ENCODE measurements at regions not wholly inside any gene's neighbourhood (a gene's known extent, or its start where the extent isn't known, plus 50 kb on each side); places are given as distances from the start of the nearest gene placed in this dataset.

- Mint-ChIP-seq H3K36me3 (peaks cover 0 to 2% (median 0%) of the 10 kb centered on the region in 3 donors), H3K4me3 (no peak overlapping the region)
Observed at GRCh38 chr22:48603621-48604320, 1223.9 kb downstream of the BRD1 start.

GRCh38 chr22:48602805-48603518 lies 1224.7 kb downstream of the BRD1 start:
- H3K9me3 Mint-ChIP-seq = peaks cover 0 to 8% (median 3%) of the 10 kb centered on the region in 5 donors
- ChIA-PET CTCF (no interaction called here), POLR2A (no interaction called here)
- no peaks in the 10 kb centered on the region for H3K36me3 ChIP-seq (ENCODE audit: insufficient read depth, low read length)
- no peaks in the 10 kb centered on the region for H3K4me1 Mint-ChIP-seq
- H3K9me3 ChIP-seq (ENCODE audit: low read length) = no peaks in the 10 kb centered on the region
- no peak overlapping the region for H3K27ac Mint-ChIP-seq
- peaks cover 0 to 1% of the 10 kb centered on the region in 2 donors for H3K27me3 Mint-ChIP-seq
- H3K36me3 Mint-ChIP-seq = peaks cover 0 to 2% (median 0%) of the 10 kb centered on the region in 3 donors
- no peaks in the 10 kb centered on the region for H3K27me3 ChIP-seq (ENCODE audit: insufficient read depth, low read length, poor library complexity, severe bottlenecking)
- no peak overlapping the region for H3K4me3 ChIP-seq (ENCODE audit: low read length)
- no peak overlapping the region for H3K27ac ChIP-seq (ENCODE audit: low read depth, low read length)
- no peaks in the 10 kb centered on the region for H3K4me1 ChIP-seq (ENCODE audit: insufficient read depth, low read length)
- no peak for DNase-seq
- no peak overlapping the region for H3K4me3 Mint-ChIP-seq

More at GRCh38 chr22:48603621-48604320, 1223.9 kb downstream of the BRD1 start:
- no peak overlapping the region for H3K4me3 ChIP-seq (ENCODE audit: low read length)
- Mint-ChIP-seq H3K9me3 (peaks cover 0 to 12% (median 3%) of the 10 kb centered on the region in 5 donors), H3K4me1 (no peaks in the 10 kb centered on the region), H3K27ac (no peak overlapping the region), H3K27me3 (peaks cover 0 to 3% of the 10 kb centered on the region in 2 donors)
- ChIA-PET CTCF (no interaction called here), POLR2A (no interaction called here)
- H3K27ac ChIP-seq (ENCODE audit: low read depth, low read length) = no peak overlapping the region
- DNase-seq = no peak
- H3K9me3 ChIP-seq (ENCODE audit: low read length) = no peaks in the 10 kb centered on the region
- no peaks in the 10 kb centered on the region for H3K36me3 ChIP-seq (ENCODE audit: insufficient read depth, low read length)
- H3K27me3 ChIP-seq (ENCODE audit: insufficient read depth, low read length, poor library complexity, severe bottlenecking) = no peaks in the 10 kb centered on the region
- no peaks in the 10 kb centered on the region for H3K4me1 ChIP-seq (ENCODE audit: insufficient read depth, low read length)

- Histone ChIP-seq H3K36me3 (ENCODE audit: insufficient read depth, low read length) (no peaks in the 10 kb centered on the region), H3K27ac (ENCODE audit: low read depth, low read length) (no peak overlapping the region), H3K27me3 (ENCODE audit: insufficient read depth, low read length, poor library complexity, severe bottlenecking) (no peaks in the 10 kb centered on the region), H3K4me1 (ENCODE audit: insufficient read depth, low read length) (no peaks in the 10 kb centered on the region), H3K4me3 (ENCODE audit: low read length) (no peak overlapping the region), H3K9me3 (ENCODE audit: low read length) (no peaks in the 10 kb centered on the region)
- ChIA-PET POLR2A (no interaction called here), CTCF (no interaction called here)
- peaks cover 0 to 3% of the 10 kb centered on the region in 2 donors for H3K27me3 Mint-ChIP-seq
- no peak overlapping the region for H3K4me3 Mint-ChIP-seq
- DNase-seq = no peak
- no peak overlapping the region for H3K27ac Mint-ChIP-seq
- peaks cover 0 to 2% (median 0%) of the 10 kb centered on the region in 3 donors for H3K36me3 Mint-ChIP-seq
- no peaks in the 10 kb centered on the region for H3K4me1 Mint-ChIP-seq
- peaks cover 0 to 6% (median 2%) of the 10 kb centered on the region in 5 donors for H3K9me3 Mint-ChIP-seq
Observed at GRCh38 chr22:48600681-48601080, 1227.0 kb downstream of the BRD1 start.

- no peaks in the 10 kb centered on the region for H3K27me3 ChIP-seq (ENCODE audit: insufficient read depth, low read length, poor library complexity, severe bottlenecking)
- H3K9me3 Mint-ChIP-seq = peaks cover 0 to 3% (median 2%) of the 10 kb centered on the region in 5 donors
- no peak overlapping the region for H3K4me3 ChIP-seq (ENCODE audit: low read length)
- H3K36me3 Mint-ChIP-seq = peaks cover 0 to 1% (median 0%) of the 10 kb centered on the region in 3 donors
- no peak overlapping the region for H3K4me3 Mint-ChIP-seq
- no peaks in the 10 kb centered on the region for H3K36me3 ChIP-seq (ENCODE audit: insufficient read depth, low read length)
- H3K4me1 ChIP-seq (ENCODE audit: insufficient read depth, low read length) = no peaks in the 10 kb centered on the region
- CTCF ChIA-PET = no interaction called here
- H3K4me1 Mint-ChIP-seq = no peaks in the 10 kb centered on the region
- no peak overlapping the region for H3K27ac Mint-ChIP-seq
- POLR2A ChIA-PET = no interaction called here
- DNase-seq = no peak
- no peaks in the 10 kb centered on the region for H3K9me3 ChIP-seq (ENCODE audit: low read length)
- H3K27me3 Mint-ChIP-seq = peaks cover 0 to 3% of the 10 kb centered on the region in 2 donors
- H3K27ac ChIP-seq (ENCODE audit: low read depth, low read length) = no peak overlapping the region
Observed at GRCh38 chr22:48600171-48600570, 1227.5 kb downstream of the BRD1 start.

- Histone ChIP-seq H3K9me3 (ENCODE audit: low read length) (no peaks in the 10 kb centered on the region), H3K4me1 (ENCODE audit: insufficient read depth, low read length) (no peaks in the 10 kb centered on the region), H3K36me3 (ENCODE audit: insufficient read depth, low read length) (no peaks in the 10 kb centered on the region), H3K27me3 (ENCODE audit: insufficient read depth, low read length, poor library complexity, severe bottlenecking) (no peaks in the 10 kb centered on the region), H3K27ac (ENCODE audit: low read depth, low read length) (no peak overlapping the region), H3K4me3 (ENCODE audit: low read length) (no peak overlapping the region)
- H3K36me3 Mint-ChIP-seq = no peaks in the 10 kb centered on the region
- H3K27ac Mint-ChIP-seq = no peak overlapping the region
- H3K4me3 Mint-ChIP-seq = no peak overlapping the region
- H3K9me3 Mint-ChIP-seq = peaks cover 0 to 3% (median 0%) of the 10 kb centered on the region in 5 donors
- H3K4me1 Mint-ChIP-seq = no peaks in the 10 kb centered on the region
- H3K27me3 Mint-ChIP-seq = peaks cover 0 to 3% of the 10 kb centered on the region in 2 donors
- POLR2A ChIA-PET = no interaction called here
- CTCF ChIA-PET = no interaction called here
- no peak for DNase-seq
Observed at GRCh38 chr22:48599346-48599745, 1228.3 kb downstream of the BRD1 start.

GRCh38 chr22:48596111-48596850 lies 1231.4 kb downstream of the BRD1 start:
- CTCF ChIA-PET = no interaction called here
- no peak overlapping the region for H3K4me3 Mint-ChIP-seq

GRCh38 chr22:48595511-48595905 lies 1232.2 kb downstream of the BRD1 start:
- H3K27me3 Mint-ChIP-seq = peaks cover 0 to 2% of the 10 kb centered on the region in 2 donors
- no peaks in the 10 kb centered on the region for H3K4me1 ChIP-seq (ENCODE audit: insufficient read depth, low read length)
- POLR2A ChIA-PET = no interaction called here
- H3K36me3 ChIP-seq (ENCODE audit: insufficient read depth, low read length) = no peaks in the 10 kb centered on the region
- CTCF ChIA-PET = no interaction called here
- no peak overlapping the region for H3K27ac ChIP-seq (ENCODE audit: low read depth, low read length)
- no peaks in the 10 kb centered on the region for H3K9me3 ChIP-seq (ENCODE audit: low read length)
- H3K4me1 Mint-ChIP-seq = no peaks in the 10 kb centered on the region
- no peak overlapping the region for H3K27ac Mint-ChIP-seq
- no peak overlapping the region for H3K4me3 ChIP-seq (ENCODE audit: low read length)
- no peaks in the 10 kb centered on the region for H3K36me3 Mint-ChIP-seq
- H3K27me3 ChIP-seq (ENCODE audit: insufficient read depth, low read length, poor library complexity, severe bottlenecking) = no peaks in the 10 kb centered on the region
- no peaks in the 10 kb centered on the region for H3K9me3 Mint-ChIP-seq
- H3K4me3 Mint-ChIP-seq = no peak overlapping the region
- DNase-seq = no peak

More at GRCh38 chr22:48596111-48596850, 1231.4 kb downstream of the BRD1 start:
- H3K9me3 Mint-ChIP-seq = peaks cover 0 to 3% (median 0%) of the 10 kb centered on the region in 5 donors
- Histone ChIP-seq H3K36me3 (ENCODE audit: insufficient read depth, low read length) (no peaks in the 10 kb centered on the region), H3K27ac (ENCODE audit: low read depth, low read length) (no peak overlapping the region), H3K4me3 (ENCODE audit: low read length) (no peak overlapping the region), H3K9me3 (ENCODE audit: low read length) (no peaks in the 10 kb centered on the region), H3K4me1 (ENCODE audit: insufficient read depth, low read length) (no peaks in the 10 kb centered on the region), H3K27me3 (ENCODE audit: insufficient read depth, low read length, poor library complexity, severe bottlenecking) (no peaks in the 10 kb centered on the region)
- peaks cover 0 to 2% of the 10 kb centered on the region in 2 donors for H3K27me3 Mint-ChIP-seq
- DNase-seq = no peak
- no peaks in the 10 kb centered on the region for H3K36me3 Mint-ChIP-seq
- H3K4me1 Mint-ChIP-seq = no peaks in the 10 kb centered on the region
- no peak overlapping the region for H3K27ac Mint-ChIP-seq
- POLR2A ChIA-PET = no interaction called here

Measured in CD8-positive, alpha-beta memory T cell (primary cell).